ENCODE measurements at regions not wholly inside any gene's neighbourhood (a gene's known extent, or its start where the extent isn't known, plus 50 kb on each side); places are given as distances from the start of the nearest gene placed in this dataset.
A peak's percentile ranks its signal among the peaks of the same experiment; 100 is the strongest.

GRCh38 chr2:8598295-8599165 is 83.3 kb upstream of the ID2 start (continued):
- TF ChIP-seq MGA (IDR thresholded peaks at IDR 0.05) (peak; percentile 84), ZNF609 (CRISPR knock-in tag; IDR thresholded peaks at IDR 0.05; ENCODE audit: borderline replicate concordance) (no peak), E2F3 (CRISPR knock-in tag; IDR thresholded peaks at IDR 0.05) (no peak), JUNB (CRISPR knock-in tag; conservative IDR thresholded peaks at IDR 0.05) (peak; percentile 86), XRCC5 (IDR thresholded peaks at IDR 0.05; ENCODE audit: low read depth, low read length) (no peak), DACH1 (IDR thresholded peaks at IDR 0.05; ENCODE audit: partially characterized antibody) (peak; percentile 95), MEF2D (tag; conservative IDR thresholded peaks at IDR 0.05; ENCODE audit: low read depth) (0 out of 2 replicates have a peak, but pooled peaks have one; percentile 10), EGR1 (conservative IDR thresholded peaks at IDR 0.05) (0 out of 2 replicates have a peak, but pooled peaks have one; percentile 12), CBX3 (IDR thresholded peaks at IDR 0.05; ENCODE audit: borderline replicate concordance in 1 of 2, low read length in 2 of 2) (0 out of 3 replicates have a peak, but pooled peaks of 1 of the 2 experiments have one; percentile 26), FOXA3 (CRISPR knock-in tag; conservative IDR thresholded peaks at IDR 0.05 in 1 of 2, IDR thresholded peaks at IDR 0.05 in 1 of 2) (no peak), ATF7 (IDR thresholded peaks at IDR 0.05) (peak; percentile 98)

All from K562 (cell line).